GM23338 (cell line): ENCODE measurements at regions not wholly inside any gene's neighbourhood (a gene's known extent, or its start where the extent isn't known, plus 50 kb on each side); places are given as distances from the start of the nearest gene placed in this dataset.
A peak's percentile ranks its signal among the peaks of the same experiment; 100 is the strongest.

Experiments
- ATAC-seq: fragments of 200-7000 bp; cut with Tn5 transposase; 3 replicates; pipeline ENCODE4 v1.9.1; 2020
- DNase-seq: peaks from one replicate; pipeline ENCODE4 v3.0.0-alpha.2; 2015; ENCODE audit warnings: low spot score
- H2AFZ ChIP-seq: fragments of 200-600 bp; sonication (generic); 2 replicates; pipeline ENCODE4 v1.8.0; 2016; ENCODE audit warnings: antibody characterized with exemption, mild to moderate bottlenecking, moderate library complexity
- H3F3A ChIP-seq: fragments of 200-600 bp; sonication (generic); replicated peaks from 2 replicates; pipeline ENCODE4 v1.8.0; 2017; ENCODE audit warnings: antibody characterized with exemption, mixed run types, low read depth
- H3K27ac ChIP-seq: fragments of 200-600 bp; sonication (generic); 2 replicates; pipeline ENCODE4 v1.6.1; 2016; ENCODE audit warnings: low read depth
- H3K27me3 ChIP-seq: fragments of 200-600 bp; sonication (generic); 2 replicates; pipeline ENCODE4 v1.8.0; 2016; ENCODE audit warnings: mild to moderate bottlenecking, mixed run types, moderate library complexity; ENCODE audit not compliant: insufficient read depth
- H3K36me3 ChIP-seq: fragments of 200-600 bp; sonication (generic); 2 replicates; pipeline ENCODE4 v1.8.0; 2016; ENCODE audit warnings: mild to moderate bottlenecking; ENCODE audit not compliant: insufficient read depth
- H3K4me1 ChIP-seq: fragments of 200-600 bp; sonication (generic); 2 replicates; pipeline ENCODE4 v1.8.0; 2016; ENCODE audit warnings: mild to moderate bottlenecking, moderate library complexity; ENCODE audit not compliant: insufficient read depth
- H3K4me2 ChIP-seq: fragments of 200-600 bp; sonication (generic); 2 replicates; pipeline ENCODE4 v1.7.1; 2017; ENCODE audit warnings: mixed run types
- H3K4me3 ChIP-seq: fragments of 200-600 bp; sonication (generic); 2 replicates; pipeline ENCODE4 v1.6.1; 2016; ENCODE audit warnings: mixed run types
- H3K79me2 ChIP-seq: fragments of 200-600 bp; sonication (generic); replicated peaks from 2 replicates; pipeline ENCODE4 v1.8.0; 2017; ENCODE audit warnings: mild to moderate bottlenecking; ENCODE audit not compliant: insufficient read depth
- H3K9me2 ChIP-seq: fragments of 200-600 bp; sonication (generic); 2 replicates; pipeline ENCODE4 v1.8.0; 2017; ENCODE audit not compliant: insufficient read depth
- H4K20me1 ChIP-seq: fragments of 200-600 bp; sonication (generic); replicated peaks from 2 replicates; pipeline ENCODE4 v1.8.0; 2017; ENCODE audit warnings: mild to moderate bottlenecking; ENCODE audit not compliant: insufficient read depth
- H3K27ac Mint-ChIP-seq: 2 replicates; pipeline ENCODE4 v1.8.0; 2020; ENCODE audit warnings: inconsistent platforms, mild to moderate bottlenecking, moderate library complexity, mixed read lengths
- H3K27me3 Mint-ChIP-seq: 3 replicates; pipeline ENCODE4 v1.8.0; 2022; ENCODE audit warnings: low read depth, mild to moderate bottlenecking, moderate library complexity, mixed read lengths, inconsistent platforms; ENCODE audit not compliant: insufficient read depth, poor library complexity
- H3K36me3 Mint-ChIP-seq: 3 replicates; pipeline ENCODE4 v1.8.0; 2021; ENCODE audit warnings: low read depth, mild to moderate bottlenecking, inconsistent platforms, moderate library complexity, mixed read lengths
- H3K4me1 Mint-ChIP-seq: 3 replicates; pipeline ENCODE4 v1.8.0; 2020; ENCODE audit warnings: mild to moderate bottlenecking, inconsistent platforms, mixed read lengths
- H3K4me3 Mint-ChIP-seq: 3 replicates; pipeline ENCODE4 v1.8.0; 2021; ENCODE audit warnings: moderate library complexity, mild to moderate bottlenecking, inconsistent platforms, mixed read lengths
- H3K9me3 Mint-ChIP-seq: 3 replicates; pipeline ENCODE4 v1.8.0; 2020; ENCODE audit warnings: moderate library complexity, mild to moderate bottlenecking, inconsistent platforms, mixed read lengths
- CREB1 ChIP-seq: fragments of 250-450 bp; sonication (Bioruptor Pico); IDR thresholded peaks from 2 replicates; pipeline ENCODE4 v1.5.0; 2020; ENCODE audit warnings: low read depth, mild to moderate bottlenecking, moderate library complexity
- CTCF ChIP-seq, 2 experiments: fragments of 200-600 bp in 1 of 2; sonication (generic) in 1 of 2; conservative IDR thresholded peaks; 2 replicates each; pipeline versions ENCODE4 v1.5.1 to v1.6.1; 2016 to 2017; ENCODE audit warnings: antibody characterized with exemption in 2 of 2, low read depth in 2 of 2, mild to moderate bottlenecking in 2 of 2, moderate library complexity in 1 of 2
- ETS1 ChIP-seq: IDR thresholded peaks from 2 replicates; pipeline ENCODE4 v1.6.1; 2016; ENCODE audit warnings: antibody characterized with exemption
- EZH2 ChIP-seq: fragments of 200-600 bp; sonication (generic); IDR thresholded peaks from one replicate; pipeline ENCODE4 v1.8.0; 2017; ENCODE audit warnings: antibody characterized with exemption, mild to moderate bottlenecking, low read depth; ENCODE audit not compliant: unreplicated experiment
- EZH2phosphoT487 ChIP-seq: fragments of 200-600 bp; sonication (generic); IDR thresholded peaks from one replicate; pipeline ENCODE4 v1.8.1; 2018; ENCODE audit warnings: antibody characterized with exemption; ENCODE audit not compliant: unreplicated experiment
- JUNB ChIP-seq: IDR thresholded peaks from one replicate; pipeline ENCODE4 v1.6.1; 2016; ENCODE audit warnings: antibody characterized with exemption; ENCODE audit not compliant: unreplicated experiment
- NANOG ChIP-seq: IDR thresholded peaks from 2 replicates; pipeline ENCODE4 v1.6.1; 2016; ENCODE audit warnings: antibody characterized with exemption, borderline replicate concordance
- POLR2AphosphoS5 ChIP-seq: IDR thresholded peaks from 2 replicates; pipeline ENCODE4 v1.6.1; 2016; ENCODE audit warnings: antibody characterized with exemption, low read depth
- REST ChIP-seq: IDR thresholded peaks from one replicate; pipeline ENCODE4 v1.6.1; 2018; ENCODE audit warnings: antibody characterized with exemption; ENCODE audit not compliant: unreplicated experiment
- STAT1 ChIP-seq: IDR thresholded peaks from one replicate; pipeline ENCODE4 v1.6.1; 2016; ENCODE audit warnings: antibody characterized with exemption; ENCODE audit not compliant: unreplicated experiment
- ZNF114 ChIP-seq: fragments of 250-450 bp; sonication (Bioruptor Pico); IDR thresholded peaks from 2 replicates; pipeline ENCODE4 v1.5.0; 2020; ENCODE audit warnings: mild to moderate bottlenecking, moderate library complexity
- ZNF331 ChIP-seq: fragments of 250-450 bp; sonication (Bioruptor Pico); IDR thresholded peaks from 2 replicates; pipeline ENCODE4 v1.5.0; 2020; ENCODE audit warnings: low read depth, mild to moderate bottlenecking, moderate library complexity
- ZNF462 ChIP-seq: fragments of 250-450 bp; sonication (Bioruptor Pico); IDR thresholded peaks from 2 replicates; pipeline ENCODE4 v1.5.0; 2020; ENCODE audit warnings: mild to moderate bottlenecking, moderate library complexity

GRCh38 chr15:47294765-47295259 is 422.5 kb upstream of the SEMA6D start:
- Mint-ChIP-seq H3K36me3 (no peaks in the 10 kb centered on the region), H3K4me3 (no peak overlapping the region), H3K27me3 (no peaks in the 10 kb centered on the region), H3K4me1 (peaks cover 18% of the 10 kb centered on the region), H3K27ac (no peak overlapping the region), H3K9me3 (no peaks in the 10 kb centered on the region)
- Histone ChIP-seq H3K4me3 (no peak overlapping the region), H2AFZ (no peak overlapping the region), H3K4me2 (no peak overlapping the region), H3K79me2 (no peaks in the 10 kb centered on the region), H4K20me1 (no peaks in the 10 kb centered on the region), H3K27me3 (no peaks in the 10 kb centered on the region), H3K36me3 (no peaks in the 10 kb centered on the region), H3K27ac (no peak overlapping the region), H3K9me2 (0 out of 2 replicates have a peak, but pooled peaks cover 3% of the 10 kb centered on the region), H3F3A (no peaks in the 10 kb centered on the region), H3K4me1 (peaks cover 3% of the 10 kb centered on the region; the same call in 1 of the 2 replicates)
- ATAC-seq (peak; percentile 27; the same call in 1 of the 3 replicates), DNase-seq (no peak)
- TF ChIP-seq ZNF114 (CRISPR knock-in tag) = no peak
- no peak for TF ChIP-seq ZNF331 (CRISPR knock-in tag)
- no peak for TF ChIP-seq POLR2AphosphoS5
- TF ChIP-seq CTCF (conservative IDR thresholded peaks at IDR 0.05; ENCODE audit: low read depth in 2 of 2) = no peak
- no peak for TF ChIP-seq STAT1
- TF ChIP-seq JUNB = no peak
- no peak for TF ChIP-seq CREB1 (CRISPR knock-in tag)
- TF ChIP-seq ZNF462 = no peak
- TF ChIP-seq EZH2phosphoT487 = no peak
- no peak for TF ChIP-seq EZH2
- TF ChIP-seq ETS1 = no peak
- TF ChIP-seq REST = no peak
- no peak for TF ChIP-seq NANOG
